SH-SY5Y (cell line): ENCODE measurements at regions not wholly inside any gene's neighbourhood (a gene's known extent, or its start where the extent isn't known, plus 50 kb on each side); places are given as distances from the start of the nearest gene placed in this dataset.

Experiments used
- GATA2 ChIP-seq: IDR thresholded peaks from 2 replicates; pipeline ENCODE4 v1.6.1; 2011; ENCODE audit warnings: mild to moderate bottlenecking, low read depth, low read length
- GATA3 ChIP-seq: IDR thresholded peaks from 2 replicates; pipeline ENCODE4 v1.6.1; 2011; ENCODE audit warnings: low read depth, mild to moderate bottlenecking, low read length, moderate library complexity

DNA sequence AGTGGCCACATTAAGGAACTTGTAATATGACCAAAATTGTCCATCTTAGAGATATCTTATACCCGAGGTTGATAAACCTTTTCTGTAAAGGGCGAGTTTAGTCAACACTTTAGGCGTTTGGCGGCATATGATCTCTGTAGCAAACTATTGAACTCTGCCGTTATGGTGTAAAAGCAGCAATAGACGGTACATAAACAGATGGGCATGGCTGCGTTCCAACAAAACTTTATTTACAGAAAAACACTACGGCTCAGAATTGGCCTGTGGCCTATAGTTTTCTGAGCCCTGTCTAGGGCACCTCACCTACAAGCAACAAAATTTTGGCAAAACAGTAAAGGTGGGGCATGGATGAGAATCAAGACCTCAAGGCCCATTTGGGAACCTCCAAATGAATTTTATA, 121.9 kb upstream of the HAAO start:
- TF ChIP-seq GATA3 (no peak), GATA2 (no peak)
